GM12878 (cell line): ENCODE measurements at regions not wholly inside any gene's neighbourhood (a gene's known extent, or its start where the extent isn't known, plus 50 kb on each side); places are given as distances from the start of the nearest gene placed in this dataset.

Experiments used
- ATAC-seq: fragments of 200-7000 bp; cut with Tn5 transposase; 3 replicates; pipeline ENCODE4 v1.9.1; 2020; ENCODE audit warnings: mild to moderate bottlenecking, moderate library complexity
- BruUV-seq: library from RNA; stranded (reverse); fragments of 400-500 nt; replicated peaks from 2 replicates; lab custom pipeline; 2021; lab: Mats Ljungman, UMichigan
- CTCF ChIA-PET: fragments of 300-600 bp; sonication (Branson Sonifier 250); formaldehyde crosslinking; extraction: SDS; loops from one replicate; lab custom pipeline; 2021; ENCODE audit warnings: inconsistent platforms; lab: Yijun Ruan, JAX
- POLR2A ChIA-PET: fragments of 350-600 bp; formaldehyde crosslinking; extraction: SDS; loops from one replicate; lab custom pipeline; 2021; ENCODE audit warnings: inconsistent platforms; lab: Charles Lee
- RAD21 ChIA-PET: fragments of 300-600 bp; sonication (Branson Sonifier 250); formaldehyde crosslinking; loops from one replicate; lab custom pipeline; 2023; ENCODE audit warnings: antibody characterized with exemption; ENCODE audit not compliant: unreplicated experiment; lab: Charles Lee
- SMC1A ChIA-PET: fragments of 300-600 bp; sonication (Branson Sonifier 250); formaldehyde crosslinking; loops from one replicate; lab custom pipeline; 2023; ENCODE audit not compliant: unreplicated experiment, uncharacterized antibody; lab: Charles Lee
- DNase-seq: peaks from one replicate; pipeline ENCODE4 v3.0.0-alpha.2; 2011; ENCODE audit warnings: low read depth, low spot score
- FAIRE-seq: peaks from 3 replicates; lab custom pipeline; 2011; peaks lifted over from hg19 to GRCh38; lab: Jason Lieb, UNC
- H2AFZ ChIP-seq: 2 replicates; pipeline ENCODE4 v1.6.0; 2011; ENCODE audit warnings: low read depth, low read length, control low read depth; ENCODE audit not compliant: control insufficient read depth
- H3K27ac ChIP-seq: 2 replicates; pipeline ENCODE4 v1.5.1; 2011; ENCODE audit warnings: control low read depth; ENCODE audit not compliant: control insufficient read depth, insufficient read depth
- H3K27me3 ChIP-seq, 2 experiments: replicated peaks in 1 of 2; 2 replicates each; pipeline versions ENCODE4 v1.6.0 to v1.6.1; 2011; ENCODE audit warnings: low read length in 1 of 2; ENCODE audit not compliant: control insufficient read depth in 2 of 2, insufficient read depth in 2 of 2
- H3K36me3 ChIP-seq, 2 experiments: 2 replicates each; pipeline ENCODE4 v1.5.1; 2011; ENCODE audit warnings: low read length in 1 of 2; ENCODE audit not compliant: control insufficient read depth in 2 of 2, insufficient read depth in 2 of 2
- H3K4me1 ChIP-seq: 2 replicates; pipeline ENCODE4 v1.6.1; 2011; ENCODE audit warnings: mild to moderate bottlenecking, low read length, moderate library complexity, mixed read lengths; ENCODE audit not compliant: control insufficient read depth, insufficient read depth
- H3K4me2 ChIP-seq: 2 replicates; pipeline ENCODE4 v1.6.0; 2011; ENCODE audit warnings: control low read depth; ENCODE audit not compliant: control insufficient read depth, insufficient read depth
- H3K4me3 ChIP-seq: fragments of 200-600 bp; sonication (generic); 2 replicates; pipeline ENCODE4 v1.5.1; 2016
- H3K79me2 ChIP-seq: 2 replicates; pipeline ENCODE4 v1.6.0; 2011; ENCODE audit warnings: low read length; ENCODE audit not compliant: control insufficient read depth, insufficient read depth
- H3K9ac ChIP-seq: 2 replicates; pipeline ENCODE4 v1.8.0; 2011; ENCODE audit warnings: low read length, control low read depth, mixed read lengths; ENCODE audit not compliant: control insufficient read depth, insufficient read depth
- H3K9me3 ChIP-seq: replicated peaks from 3 replicates; pipeline ENCODE4 v1.5.1; 2011; ENCODE audit warnings: mild to moderate bottlenecking, low read length; ENCODE audit not compliant: control insufficient read depth, insufficient read depth
- H4K20me1 ChIP-seq: 2 replicates; pipeline ENCODE4 v1.6.0; 2011; ENCODE audit not compliant: control insufficient read depth, insufficient read depth
- ATF7 ChIP-seq: fragments of 450-650 bp; IDR thresholded peaks from 2 replicates; pipeline ENCODE4 v1.6.1; 2016; ENCODE audit warnings: low read depth, mild to moderate bottlenecking
- CHD4 ChIP-seq: fragments of 200-600 bp; sonication (generic); IDR thresholded peaks from 2 replicates; pipeline ENCODE4 v1.6.1; 2016; ENCODE audit warnings: mild to moderate bottlenecking
- FOS ChIP-seq: IDR thresholded peaks from 3 replicates; pipeline ENCODE4 v1.6.1; 2011; ENCODE audit warnings: borderline replicate concordance; ENCODE audit not compliant: insufficient read length; ENCODE audit errors: extremely low read depth
- HCFC1 ChIP-seq: fragments of 150-350 bp; IDR thresholded peaks from 2 replicates; pipeline ENCODE4 v1.6.1; 2014; ENCODE audit warnings: low read length
- LARP7 ChIP-seq: fragments of 450-650 bp; IDR thresholded peaks from 2 replicates; pipeline ENCODE4 v1.6.1; 2017; ENCODE audit warnings: mild to moderate bottlenecking
- MTA3 ChIP-seq: IDR thresholded peaks from 2 replicates; pipeline ENCODE4 v1.6.1; 2012; ENCODE audit warnings: low read length, inconsistent platforms, borderline replicate concordance
- MYB ChIP-seq: fragments of 150-350 bp; IDR thresholded peaks from 2 replicates; pipeline ENCODE4 v1.6.1; 2014; ENCODE audit warnings: mild to moderate bottlenecking, low read depth, low read length, borderline replicate concordance
- NBN ChIP-seq: fragments of 450-650 bp; IDR thresholded peaks from 2 replicates; pipeline ENCODE4 v1.6.1; 2016
- NFXL1 ChIP-seq: fragments of 450-650 bp; IDR thresholded peaks from 2 replicates; pipeline ENCODE4 v1.6.1; 2017; ENCODE audit warnings: antibody characterized with exemption, mild to moderate bottlenecking, borderline replicate concordance
- NFYB ChIP-seq: IDR thresholded peaks from 2 replicates; pipeline ENCODE4 v1.6.1; 2011; ENCODE audit warnings: low read depth, mild to moderate bottlenecking, low read length, improper control_type of control experiment, moderate library complexity; ENCODE audit not compliant: insufficient read depth
- POLR2A ChIP-seq: IDR thresholded peaks from 2 replicates; pipeline ENCODE4 v1.6.1; 2011; ENCODE audit warnings: low read depth, mild to moderate bottlenecking, low read length
- RAD21 ChIP-seq: IDR thresholded peaks from 2 replicates; pipeline ENCODE4 v1.6.1; 2011; ENCODE audit warnings: mild to moderate bottlenecking, low read depth, low read length, moderate library complexity; ENCODE audit not compliant: insufficient read depth
- SUPT20H ChIP-seq: IDR thresholded peaks from 2 replicates; pipeline ENCODE4 v1.6.1; 2011; ENCODE audit warnings: low read depth, mild to moderate bottlenecking, low read length, moderate library complexity, borderline replicate concordance; ENCODE audit not compliant: control insufficient read depth
- TBL1XR1 ChIP-seq: IDR thresholded peaks from 2 replicates; pipeline ENCODE4 v1.6.1; 2012; ENCODE audit warnings: low read depth, low read length, improper control_type of control experiment
- WGBS: methylation state at CpG from one replicate; pipeline ENCODE4 v1.1.6; 2016; ENCODE audit warnings: low lambda C conversion rate; ENCODE audit not compliant: insufficient replicate concordance, insufficient coverage; ENCODE audit errors: missing lambda C conversion rate; 5-methylcytosine and 5-hydroxymethylcytosine counted together
- in situ Hi-C: fragments of 300-500 bp; cut with MboI; formaldehyde crosslinking; loops from 9 replicates; pipeline ENCODE4 v1.14.3; 2018; ENCODE audit warnings: mixed read lengths
- intact Hi-C: fragments of 100-400 bp; cut with micrococcal nuclease; formaldehyde crosslinking; loops from one replicate; pipeline ENCODE4 v1.14.2; 2022; ENCODE audit not compliant: unreplicated experiment
- TF ChIP-seq, protein P1 (sequence below): IDR thresholded peaks from 2 replicates; pipeline ENCODE4 v1.6.1; 2012; ENCODE audit warnings: improper control_type of control experiment, low read depth, low read length; ENCODE audit not compliant: insufficient replicate concordance

DNA sequence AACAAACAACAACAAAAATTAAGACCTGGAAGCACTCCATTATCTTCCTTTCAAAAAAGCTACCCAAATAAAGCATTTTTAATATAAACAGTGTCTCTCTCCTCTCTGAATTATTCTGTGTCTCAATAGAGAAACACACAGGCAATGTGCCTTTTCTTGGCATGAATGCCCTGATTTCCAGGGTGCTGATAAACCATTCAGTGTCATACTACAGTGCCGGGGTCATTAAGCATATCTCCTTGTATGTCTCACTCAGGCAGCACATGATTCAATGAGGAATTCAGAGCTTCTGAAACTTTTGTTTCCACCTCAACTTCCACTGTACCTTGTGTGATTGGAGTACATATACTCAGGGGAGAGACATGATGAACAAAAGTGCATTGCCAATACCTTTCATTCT is 294.0 kb upstream of the SLC24A2 start:
- RAD21 ChIA-PET, result no interaction called here

DNA sequence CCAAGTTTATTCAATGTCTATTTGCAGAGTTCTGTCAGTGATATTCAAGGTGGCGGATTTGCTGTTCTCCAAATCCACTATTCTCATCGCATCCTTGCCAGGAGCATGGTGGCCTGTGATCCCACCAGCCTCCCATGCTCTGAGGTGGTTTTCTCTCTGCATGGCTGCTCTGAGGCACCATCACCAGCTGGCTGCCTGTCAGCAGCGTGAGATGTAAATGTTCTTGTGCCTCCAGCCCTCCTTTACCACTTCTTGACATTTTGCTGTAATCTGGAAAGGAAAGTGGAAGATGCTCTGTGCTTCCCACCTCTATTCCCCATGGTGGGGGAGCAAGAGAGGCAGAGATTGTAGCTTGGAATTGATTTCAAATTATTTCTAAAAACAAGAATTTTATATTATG is 293.6 kb upstream of the SLC24A2 start:
- no peak overlapping the region for H2AFZ ChIP-seq
- DNase-seq (no peak), FAIRE-seq (no peak), ATAC-seq (no peak)
- no peaks in the 10 kb centered on the region for H3K79me2 ChIP-seq
- no TSS peak for BruUV-seq
- RAD21 ChIA-PET, result no interaction called here
- no peaks in the 10 kb centered on the region for H4K20me1 ChIP-seq
- no peak overlapping the region for H3K4me2 ChIP-seq
- no peak overlapping the region for H3K9ac ChIP-seq
- no peaks in the 10 kb centered on the region for H3K4me1 ChIP-seq
- no peak overlapping the region for H3K27ac ChIP-seq
- CTCF ChIA-PET, result no interaction called here
- intact Hi-C loops (no loop called here), in situ Hi-C loops (loop anchor here (10.0 kb wide), 1 partner anchor 58 kb away; no protein-coding TSS in a partner anchor)
- H3K4me3 ChIP-seq, result no peak overlapping the region
- H3K36me3 ChIP-seq, result no peaks in the 10 kb centered on the region
- no peaks in the 10 kb centered on the region for H3K9me3 ChIP-seq
- H3K27me3 ChIP-seq, result no peaks in the 10 kb centered on the region
- POLR2A ChIA-PET, result no interaction called here
- WGBS, result 41% methylated on average over 3 of the region's 3 CpGs
- SMC1A ChIA-PET, result no interaction called here
- TF ChIP-seq POLR2A (no peak), RAD21 (no peak), HCFC1 (no peak), LARP7 (no peak), TBL1XR1 (no peak), SUPT20H (no peak), NBN (no peak), NFXL1 (no peak)
- TF ChIP-seq, protein P1, sequence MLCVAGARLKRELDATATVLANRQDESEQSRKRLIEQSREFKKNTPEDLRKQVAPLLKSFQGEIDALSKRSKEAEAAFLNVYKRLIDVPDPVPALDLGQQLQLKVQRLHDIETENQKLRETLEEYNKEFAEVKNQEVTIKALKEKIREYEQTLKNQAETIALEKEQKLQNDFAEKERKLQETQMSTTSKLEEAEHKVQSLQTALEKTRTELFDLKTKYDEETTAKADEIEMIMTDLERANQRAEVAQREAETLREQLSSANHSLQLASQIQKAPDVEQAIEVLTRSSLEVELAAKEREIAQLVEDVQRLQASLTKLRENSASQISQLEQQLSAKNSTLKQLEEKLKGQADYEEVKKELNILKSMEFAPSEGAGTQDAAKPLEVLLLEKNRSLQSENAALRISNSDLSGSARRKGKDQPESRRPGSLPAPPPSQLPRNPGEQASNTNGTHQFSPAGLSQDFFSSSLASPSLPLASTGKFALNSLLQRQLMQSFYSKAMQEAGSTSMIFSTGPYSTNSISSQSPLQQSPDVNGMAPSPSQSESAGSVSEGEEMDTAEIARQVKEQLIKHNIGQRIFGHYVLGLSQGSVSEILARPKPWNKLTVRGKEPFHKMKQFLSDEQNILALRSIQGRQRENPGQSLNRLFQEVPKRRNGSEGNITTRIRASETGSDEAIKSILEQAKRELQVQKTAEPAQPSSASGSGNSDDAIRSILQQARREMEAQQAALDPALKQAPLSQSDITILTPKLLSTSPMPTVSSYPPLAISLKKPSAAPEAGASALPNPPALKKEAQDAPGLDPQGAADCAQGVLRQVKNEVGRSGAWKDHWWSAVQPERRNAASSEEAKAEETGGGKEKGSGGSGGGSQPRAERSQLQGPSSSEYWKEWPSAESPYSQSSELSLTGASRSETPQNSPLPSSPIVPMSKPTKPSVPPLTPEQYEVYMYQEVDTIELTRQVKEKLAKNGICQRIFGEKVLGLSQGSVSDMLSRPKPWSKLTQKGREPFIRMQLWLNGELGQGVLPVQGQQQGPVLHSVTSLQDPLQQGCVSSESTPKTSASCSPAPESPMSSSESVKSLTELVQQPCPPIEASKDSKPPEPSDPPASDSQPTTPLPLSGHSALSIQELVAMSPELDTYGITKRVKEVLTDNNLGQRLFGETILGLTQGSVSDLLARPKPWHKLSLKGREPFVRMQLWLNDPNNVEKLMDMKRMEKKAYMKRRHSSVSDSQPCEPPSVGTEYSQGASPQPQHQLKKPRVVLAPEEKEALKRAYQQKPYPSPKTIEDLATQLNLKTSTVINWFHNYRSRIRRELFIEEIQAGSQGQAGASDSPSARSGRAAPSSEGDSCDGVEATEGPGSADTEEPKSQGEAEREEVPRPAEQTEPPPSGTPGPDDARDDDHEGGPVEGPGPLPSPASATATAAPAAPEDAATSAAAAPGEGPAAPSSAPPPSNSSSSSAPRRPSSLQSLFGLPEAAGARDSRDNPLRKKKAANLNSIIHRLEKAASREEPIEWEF, result no peak

More for the DNA sequence above, 294.0 kb upstream of the SLC24A2 start:
- H4K20me1 ChIP-seq, result no peaks in the 10 kb centered on the region
- H3K4me2 ChIP-seq, result no peak overlapping the region
- POLR2A ChIA-PET, result no interaction called here
- H3K27me3 ChIP-seq, result no peaks in the 10 kb centered on the region
- no peaks in the 10 kb centered on the region for H3K36me3 ChIP-seq
- no peak overlapping the region for H3K27ac ChIP-seq
- SMC1A ChIA-PET, result no interaction called here
- DNase-seq, result no peak
- no peak overlapping the region for H3K4me3 ChIP-seq
- FAIRE-seq, result no peak
- H3K79me2 ChIP-seq, result no peaks in the 10 kb centered on the region
- no peak for ATAC-seq
- intact Hi-C loops (no loop called here), in situ Hi-C loops (loop anchor here (10.0 kb wide), 1 partner anchor 58 kb away; no protein-coding TSS in a partner anchor)
- 0% methylated on average over 1 of the region's 1 CpG for WGBS
- H2AFZ ChIP-seq, result no peak overlapping the region
- TF ChIP-seq CHD4, result no peak
- TF ChIP-seq ATF7, result no peak
- no peak for TF ChIP-seq MYB
- TF ChIP-seq FOS, result no peak
- TF ChIP-seq MTA3, result no peak
- TF ChIP-seq NFYB, result no peak
- CTCF ChIA-PET, result interaction anchor here (1.6 kb wide), 1 partner anchor 16 kb away, joined by 5 read pairs; no protein-coding TSS in a partner anchor
- BruUV-seq, result no TSS peak
- no peak overlapping the region for H3K9ac ChIP-seq
- no peaks in the 10 kb centered on the region for H3K9me3 ChIP-seq
- no peaks in the 10 kb centered on the region for H3K4me1 ChIP-seq
